GM23338 (cell line): ENCODE measurements at regions not wholly inside any gene's neighbourhood (a gene's known extent, or its start where the extent isn't known, plus 50 kb on each side); places are given as distances from the start of the nearest gene placed in this dataset.

Source experiments
- ATAC-seq: fragments of 200-7000 bp; cut with Tn5 transposase; 3 replicates; pipeline ENCODE4 v1.9.1; 2020
- DNase-seq: peaks from one replicate; pipeline ENCODE4 v3.0.0-alpha.2; 2015; ENCODE audit warnings: low spot score
- H2AFZ ChIP-seq: fragments of 200-600 bp; sonication (generic); 2 replicates; pipeline ENCODE4 v1.8.0; 2016; ENCODE audit warnings: antibody characterized with exemption, mild to moderate bottlenecking, moderate library complexity
- H3F3A ChIP-seq: fragments of 200-600 bp; sonication (generic); replicated peaks from 2 replicates; pipeline ENCODE4 v1.8.0; 2017; ENCODE audit warnings: antibody characterized with exemption, mixed run types, low read depth
- H3K27ac ChIP-seq: fragments of 200-600 bp; sonication (generic); 2 replicates; pipeline ENCODE4 v1.6.1; 2016; ENCODE audit warnings: low read depth
- H3K27me3 ChIP-seq: fragments of 200-600 bp; sonication (generic); 2 replicates; pipeline ENCODE4 v1.8.0; 2016; ENCODE audit warnings: mild to moderate bottlenecking, mixed run types, moderate library complexity; ENCODE audit not compliant: insufficient read depth
- H3K36me3 ChIP-seq: fragments of 200-600 bp; sonication (generic); 2 replicates; pipeline ENCODE4 v1.8.0; 2016; ENCODE audit warnings: mild to moderate bottlenecking; ENCODE audit not compliant: insufficient read depth
- H3K4me1 ChIP-seq: fragments of 200-600 bp; sonication (generic); 2 replicates; pipeline ENCODE4 v1.8.0; 2016; ENCODE audit warnings: mild to moderate bottlenecking, moderate library complexity; ENCODE audit not compliant: insufficient read depth
- H3K4me2 ChIP-seq: fragments of 200-600 bp; sonication (generic); 2 replicates; pipeline ENCODE4 v1.7.1; 2017; ENCODE audit warnings: mixed run types
- H3K4me3 ChIP-seq: fragments of 200-600 bp; sonication (generic); 2 replicates; pipeline ENCODE4 v1.6.1; 2016; ENCODE audit warnings: mixed run types
- H3K79me2 ChIP-seq: fragments of 200-600 bp; sonication (generic); replicated peaks from 2 replicates; pipeline ENCODE4 v1.8.0; 2017; ENCODE audit warnings: mild to moderate bottlenecking; ENCODE audit not compliant: insufficient read depth
- H3K9me2 ChIP-seq: fragments of 200-600 bp; sonication (generic); 2 replicates; pipeline ENCODE4 v1.8.0; 2017; ENCODE audit not compliant: insufficient read depth
- H4K20me1 ChIP-seq: fragments of 200-600 bp; sonication (generic); replicated peaks from 2 replicates; pipeline ENCODE4 v1.8.0; 2017; ENCODE audit warnings: mild to moderate bottlenecking; ENCODE audit not compliant: insufficient read depth
- H3K27ac Mint-ChIP-seq: 2 replicates; pipeline ENCODE4 v1.8.0; 2020; ENCODE audit warnings: inconsistent platforms, mild to moderate bottlenecking, moderate library complexity, mixed read lengths
- H3K27me3 Mint-ChIP-seq: 3 replicates; pipeline ENCODE4 v1.8.0; 2022; ENCODE audit warnings: low read depth, mild to moderate bottlenecking, moderate library complexity, mixed read lengths, inconsistent platforms; ENCODE audit not compliant: insufficient read depth, poor library complexity
- H3K36me3 Mint-ChIP-seq: 3 replicates; pipeline ENCODE4 v1.8.0; 2021; ENCODE audit warnings: low read depth, mild to moderate bottlenecking, inconsistent platforms, moderate library complexity, mixed read lengths
- H3K4me1 Mint-ChIP-seq: 3 replicates; pipeline ENCODE4 v1.8.0; 2020; ENCODE audit warnings: mild to moderate bottlenecking, inconsistent platforms, mixed read lengths
- H3K4me3 Mint-ChIP-seq: 3 replicates; pipeline ENCODE4 v1.8.0; 2021; ENCODE audit warnings: moderate library complexity, mild to moderate bottlenecking, inconsistent platforms, mixed read lengths
- H3K9me3 Mint-ChIP-seq: 3 replicates; pipeline ENCODE4 v1.8.0; 2020; ENCODE audit warnings: moderate library complexity, mild to moderate bottlenecking, inconsistent platforms, mixed read lengths
- CREB1 ChIP-seq: fragments of 250-450 bp; sonication (Bioruptor Pico); IDR thresholded peaks from 2 replicates; pipeline ENCODE4 v1.5.0; 2020; ENCODE audit warnings: low read depth, mild to moderate bottlenecking, moderate library complexity
- CTCF ChIP-seq, 2 experiments: fragments of 200-600 bp in 1 of 2; sonication (generic) in 1 of 2; conservative IDR thresholded peaks; 2 replicates each; pipeline versions ENCODE4 v1.5.1 to v1.6.1; 2016 to 2017; ENCODE audit warnings: antibody characterized with exemption in 2 of 2, low read depth in 2 of 2, mild to moderate bottlenecking in 2 of 2, moderate library complexity in 1 of 2
- ETS1 ChIP-seq: IDR thresholded peaks from 2 replicates; pipeline ENCODE4 v1.6.1; 2016; ENCODE audit warnings: antibody characterized with exemption
- EZH2 ChIP-seq: fragments of 200-600 bp; sonication (generic); IDR thresholded peaks from one replicate; pipeline ENCODE4 v1.8.0; 2017; ENCODE audit warnings: antibody characterized with exemption, mild to moderate bottlenecking, low read depth; ENCODE audit not compliant: unreplicated experiment
- EZH2phosphoT487 ChIP-seq: fragments of 200-600 bp; sonication (generic); IDR thresholded peaks from one replicate; pipeline ENCODE4 v1.8.1; 2018; ENCODE audit warnings: antibody characterized with exemption; ENCODE audit not compliant: unreplicated experiment
- JUNB ChIP-seq: IDR thresholded peaks from one replicate; pipeline ENCODE4 v1.6.1; 2016; ENCODE audit warnings: antibody characterized with exemption; ENCODE audit not compliant: unreplicated experiment
- NANOG ChIP-seq: IDR thresholded peaks from 2 replicates; pipeline ENCODE4 v1.6.1; 2016; ENCODE audit warnings: antibody characterized with exemption, borderline replicate concordance
- POLR2AphosphoS5 ChIP-seq: IDR thresholded peaks from 2 replicates; pipeline ENCODE4 v1.6.1; 2016; ENCODE audit warnings: antibody characterized with exemption, low read depth
- REST ChIP-seq: IDR thresholded peaks from one replicate; pipeline ENCODE4 v1.6.1; 2018; ENCODE audit warnings: antibody characterized with exemption; ENCODE audit not compliant: unreplicated experiment
- STAT1 ChIP-seq: IDR thresholded peaks from one replicate; pipeline ENCODE4 v1.6.1; 2016; ENCODE audit warnings: antibody characterized with exemption; ENCODE audit not compliant: unreplicated experiment
- ZNF114 ChIP-seq: fragments of 250-450 bp; sonication (Bioruptor Pico); IDR thresholded peaks from 2 replicates; pipeline ENCODE4 v1.5.0; 2020; ENCODE audit warnings: mild to moderate bottlenecking, moderate library complexity
- ZNF331 ChIP-seq: fragments of 250-450 bp; sonication (Bioruptor Pico); IDR thresholded peaks from 2 replicates; pipeline ENCODE4 v1.5.0; 2020; ENCODE audit warnings: low read depth, mild to moderate bottlenecking, moderate library complexity
- ZNF462 ChIP-seq: fragments of 250-450 bp; sonication (Bioruptor Pico); IDR thresholded peaks from 2 replicates; pipeline ENCODE4 v1.5.0; 2020; ENCODE audit warnings: mild to moderate bottlenecking, moderate library complexity

GRCh38 chr10:91022390-91022789 is 101.5 kb upstream of the ANKRD1 start:
- Histone ChIP-seq H3F3A (no peaks in the 10 kb centered on the region), H3K4me1 (no peaks in the 10 kb centered on the region), H3K4me3 (no peak overlapping the region), H3K36me3 (no peaks in the 10 kb centered on the region), H3K27ac (no peak overlapping the region), H3K9me2 (no peaks in the 10 kb centered on the region), H4K20me1 (no peaks in the 10 kb centered on the region), H2AFZ (no peak overlapping the region), H3K27me3 (no peaks in the 10 kb centered on the region), H3K79me2 (no peaks in the 10 kb centered on the region), H3K4me2 (no peak overlapping the region)
- ATAC-seq (no peak), DNase-seq (no peak)
- no peak overlapping the region for H3K27ac Mint-ChIP-seq
- H3K4me3 Mint-ChIP-seq: no peak overlapping the region
- H3K36me3 Mint-ChIP-seq: no peaks in the 10 kb centered on the region
- H3K27me3 Mint-ChIP-seq: peaks cover 7% of the 10 kb centered on the region
- no peak for TF ChIP-seq REST
- no peak for TF ChIP-seq CTCF (conservative IDR thresholded peaks at IDR 0.05; ENCODE audit: low read depth in 2 of 2)
- TF ChIP-seq ZNF462 (CRISPR knock-in tag): no peak
- TF ChIP-seq NANOG: no peak
- TF ChIP-seq JUNB: no peak
- TF ChIP-seq CREB1 (CRISPR knock-in tag): no peak
- TF ChIP-seq ETS1: no peak
- no peak for TF ChIP-seq EZH2phosphoT487
- TF ChIP-seq EZH2: no peak
- TF ChIP-seq ZNF114 (CRISPR knock-in tag): no peak
- TF ChIP-seq POLR2AphosphoS5: no peak
- no peak for TF ChIP-seq ZNF331
- no peak for TF ChIP-seq STAT1
- H3K9me3 Mint-ChIP-seq: no peaks in the 10 kb centered on the region
- H3K4me1 Mint-ChIP-seq: no peaks in the 10 kb centered on the region; the same call in 1 of the 3 replicates
